ENCODE measurements at regions not wholly inside any gene's neighbourhood (a gene's known extent, or its start where the extent isn't known, plus 50 kb on each side); places are given as distances from the start of the nearest gene placed in this dataset.

- DNase-seq = no peak
- H3F3A ChIP-seq (ENCODE audit: insufficient read depth) = no peaks in the 10 kb centered on the region
- no peak overlapping the region for H2AFZ ChIP-seq
- H3K9ac ChIP-seq = no peak overlapping the region
- H3K79me2 ChIP-seq (ENCODE audit: insufficient read depth) = no peaks in the 10 kb centered on the region
- H3K9me2 ChIP-seq (ENCODE audit: insufficient read depth) = no peaks in the 10 kb centered on the region
- H3K4me2 ChIP-seq (ENCODE audit: unreplicated experiment) = no peak overlapping the region
- no peaks in the 10 kb centered on the region for H3K27me3 ChIP-seq (replicated peaks; ENCODE audit: insufficient read depth)
- H3K4me3 ChIP-seq = no peak overlapping the region
- H3K36me3 ChIP-seq (ENCODE audit: low read depth) = no peaks in the 10 kb centered on the region
- WGBS, 2 experiments (ENCODE audit: low coverage in 1 of 2, low lambda C conversion rate in 2 of 2, missing lambda C conversion rate in 2 of 2) = 41 to 42% methylated on average over 6 of the region's 6 CpGs
- no peak for TF ChIP-seq EZH2 (IDR thresholded peaks at IDR 0.05; ENCODE audit: insufficient read depth, poor library complexity, severe bottlenecking)
- TF ChIP-seq EZH2phosphoT487 (IDR thresholded peaks at IDR 0.05; ENCODE audit: insufficient read depth, low read depth) = no peak
- H3K27ac ChIP-seq = no peak overlapping the region
- H3K4me1 ChIP-seq (ENCODE audit: insufficient read depth) = no peaks in the 10 kb centered on the region
- H3K9me3 ChIP-seq (ENCODE audit: low read depth) = no peaks in the 10 kb centered on the region
- H4K20me1 ChIP-seq (ENCODE audit: insufficient read depth) = no peaks in the 10 kb centered on the region
- in situ Hi-C loops (cut with MboI) = no loop called here
Observed at GRCh38 chr1:209227171-209227570, 356.3 kb upstream of the CAMK1G start.

GRCh38 chr1:209227941-209228340 is 355.6 kb upstream of the CAMK1G start:
- no peak overlapping the region for H3K27ac ChIP-seq
- DNase-seq = no peak
- 35 to 44% methylated on average over 3 of the region's 3 CpGs for WGBS, 2 experiments (ENCODE audit: low coverage in 1 of 2, low lambda C conversion rate in 2 of 2, missing lambda C conversion rate in 2 of 2)
- H3K4me3 ChIP-seq = no peak overlapping the region
- no peaks in the 10 kb centered on the region for H3F3A ChIP-seq (ENCODE audit: insufficient read depth)
- H3K4me1 ChIP-seq (ENCODE audit: insufficient read depth) = no peaks in the 10 kb centered on the region
- no peaks in the 10 kb centered on the region for H4K20me1 ChIP-seq (ENCODE audit: insufficient read depth)
- H3K27me3 ChIP-seq (replicated peaks; ENCODE audit: insufficient read depth) = no peaks in the 10 kb centered on the region
- H3K4me2 ChIP-seq (ENCODE audit: unreplicated experiment) = no peak overlapping the region
- no peaks in the 10 kb centered on the region for H3K36me3 ChIP-seq (ENCODE audit: low read depth)
- H3K79me2 ChIP-seq (ENCODE audit: insufficient read depth) = no peaks in the 10 kb centered on the region
- H3K9me2 ChIP-seq (ENCODE audit: insufficient read depth) = no peaks in the 10 kb centered on the region
- no peak overlapping the region for H2AFZ ChIP-seq
- no peaks in the 10 kb centered on the region for H3K9me3 ChIP-seq (ENCODE audit: low read depth)
- TF ChIP-seq EZH2phosphoT487 (IDR thresholded peaks at IDR 0.05; ENCODE audit: insufficient read depth, low read depth) (no peak), EZH2 (IDR thresholded peaks at IDR 0.05; ENCODE audit: insufficient read depth, poor library complexity, severe bottlenecking) (no peak)
- in situ Hi-C loops (cut with MboI) = no loop called here
- H3K9ac ChIP-seq = no peak overlapping the region

GRCh38 chr1:209229494-209230061 is 353.9 kb upstream of the CAMK1G start:
- no peak overlapping the region for H2AFZ ChIP-seq
- H4K20me1 ChIP-seq (ENCODE audit: insufficient read depth) = no peaks in the 10 kb centered on the region
- H3K4me2 ChIP-seq (ENCODE audit: unreplicated experiment) = no peak overlapping the region
- H3K27ac ChIP-seq = no peak overlapping the region
- no peaks in the 10 kb centered on the region for H3K36me3 ChIP-seq (ENCODE audit: low read depth)
- no peak for DNase-seq
- no peaks in the 10 kb centered on the region for H3F3A ChIP-seq (ENCODE audit: insufficient read depth)
- no peak overlapping the region for H3K4me3 ChIP-seq
- WGBS, 2 experiments (ENCODE audit: low coverage in 1 of 2, low lambda C conversion rate in 2 of 2, missing lambda C conversion rate in 2 of 2) = 28 to 37% methylated on average over 3 of the region's 3 CpGs
- no peaks in the 10 kb centered on the region for H3K4me1 ChIP-seq (ENCODE audit: insufficient read depth)
- H3K27me3 ChIP-seq (replicated peaks; ENCODE audit: insufficient read depth) = no peaks in the 10 kb centered on the region
- no peaks in the 10 kb centered on the region for H3K79me2 ChIP-seq (ENCODE audit: insufficient read depth)
- no peak overlapping the region for H3K9ac ChIP-seq
- no peaks in the 10 kb centered on the region for H3K9me2 ChIP-seq (ENCODE audit: insufficient read depth)
- in situ Hi-C loops (cut with MboI) = no loop called here
- no peaks in the 10 kb centered on the region for H3K9me3 ChIP-seq (ENCODE audit: low read depth)
- TF ChIP-seq EZH2phosphoT487 (IDR thresholded peaks at IDR 0.05; ENCODE audit: insufficient read depth, low read depth) = no peak
- no peak for TF ChIP-seq EZH2 (IDR thresholded peaks at IDR 0.05; ENCODE audit: insufficient read depth, poor library complexity, severe bottlenecking)

GRCh38 chr1:209230314-209230713 is 353.2 kb upstream of the CAMK1G start:
- Histone ChIP-seq H2AFZ (no peak overlapping the region), H3K9ac (no peak overlapping the region), H3K27me3 (replicated peaks; ENCODE audit: insufficient read depth) (no peaks in the 10 kb centered on the region), H4K20me1 (ENCODE audit: insufficient read depth) (no peaks in the 10 kb centered on the region), H3K9me2 (ENCODE audit: insufficient read depth) (no peaks in the 10 kb centered on the region), H3K79me2 (ENCODE audit: insufficient read depth) (no peaks in the 10 kb centered on the region), H3K4me3 (no peak overlapping the region), H3K36me3 (ENCODE audit: low read depth) (no peaks in the 10 kb centered on the region), H3K4me1 (ENCODE audit: insufficient read depth) (no peaks in the 10 kb centered on the region), H3K27ac (no peak overlapping the region), H3K9me3 (ENCODE audit: low read depth) (no peaks in the 10 kb centered on the region), H3F3A (ENCODE audit: insufficient read depth) (no peaks in the 10 kb centered on the region), H3K4me2 (ENCODE audit: unreplicated experiment) (no peak overlapping the region)
- 18 to 20% methylated on average over 1 of the region's 1 CpG for WGBS, 2 experiments (ENCODE audit: low coverage in 1 of 2, low lambda C conversion rate in 2 of 2, missing lambda C conversion rate in 2 of 2)
- in situ Hi-C loops (cut with MboI) = no loop called here
- no peak for TF ChIP-seq EZH2 (IDR thresholded peaks at IDR 0.05; ENCODE audit: insufficient read depth, poor library complexity, severe bottlenecking)
- TF ChIP-seq EZH2phosphoT487 (IDR thresholded peaks at IDR 0.05; ENCODE audit: insufficient read depth, low read depth) = no peak
- DNase-seq = no peak
